Sigmoid colon (tissue), 6 donors: ENCODE measurements at regions not wholly inside any gene's neighbourhood (a gene's known extent, or its start where the extent isn't known, plus 50 kb on each side); places are given as distances from the start of the nearest gene placed in this dataset.

ENCODE experiments used
- DNase-seq: peaks from one replicate; pipeline ENCODE4 v3.0.0-alpha.2; 2019
- H3K27ac ChIP-seq, 4 donors: fragments of 200-600 bp; sonication (generic); one replicate each; pipeline ENCODE4 v1.5.1; 2016 to 2019; ENCODE audit warnings: mild to moderate bottlenecking in 1 of 4
- H3K27me3 ChIP-seq, 3 donors: fragments of 200-600 bp; sonication (generic); one replicate each; pipeline ENCODE4 v1.5.1; 2019; ENCODE audit warnings: mild to moderate bottlenecking in 1 of 3
- H3K36me3 ChIP-seq, 4 donors: fragments of 200-600 bp; sonication (generic); one replicate each; pipeline ENCODE4 v1.5.1; 2016 to 2019
- H3K4me1 ChIP-seq, 4 donors: fragments of 200-600 bp; sonication (generic); one replicate each; pipeline ENCODE4 v1.5.1; 2017 to 2019
- H3K4me3 ChIP-seq, 4 donors: fragments of 200-600 bp; sonication (generic); one replicate each; pipeline ENCODE4 v1.5.1; 2017 to 2019; ENCODE audit warnings: mild to moderate bottlenecking in 2 of 4, moderate library complexity in 1 of 4
- H3K9me3 ChIP-seq, 4 donors: fragments of 200-600 bp in 3 of 4; sonication (generic) in 3 of 4; one replicate each; pipeline versions ENCODE4 v1.5.1 to v1.6.1; 2013 to 2019
- CTCF ChIP-seq, 4 experiments: fragments of 450-650 bp in 3 of 4; fragments of 200-600 bp in 1 of 4; IDR thresholded peaks; one replicate each; pipeline ENCODE4 v1.5.1; 2016 to 2019; ENCODE audit warnings: antibody characterized with exemption in 4 of 4, mild to moderate bottlenecking in 3 of 4, moderate library complexity in 2 of 4
- EP300 ChIP-seq, 4 donors: sonication (generic); formaldehyde crosslinking; IDR thresholded peaks; one replicate each; pipeline ENCODE4 v1.6.1; 2017; ENCODE audit warnings: antibody characterized with exemption in 4 of 4
- POLR2A ChIP-seq, 2 donors: fragments of 450-650 bp; IDR thresholded peaks; one replicate each; pipeline ENCODE4 v1.6.1; 2016; ENCODE audit warnings: antibody characterized with exemption in 2 of 2, mild to moderate bottlenecking in 2 of 2, moderate library complexity in 2 of 2
- POLR2AphosphoS5 ChIP-seq, 4 donors: sonication (generic); formaldehyde crosslinking; IDR thresholded peaks; one replicate each; pipeline ENCODE4 v1.6.1; 2017; ENCODE audit warnings: antibody characterized with exemption in 4 of 4
- WGBS, 2 donors: extraction: QIAGEN DNeasy Blood & Tissue Kit; methylation state at CpG; one replicate each; pipeline ENCODE4 v1.1.7; 2013; 5-methylcytosine and 5-hydroxymethylcytosine counted together
- intact Hi-C: fragments of 100-400 bp; cut with DNase I; formaldehyde crosslinking; loops from one replicate; pipeline ENCODE4 v1.15.1; 2023
- donor health status: healthy with polysubstance abuse.
- donor health status: healthy.

GRCh38 chr2:172168917-172169346 lies 66.2 kb upstream of the DLX2 start:
- Histone ChIP-seq H3K4me3 (no peak overlapping the region), H3K27ac (no peak overlapping the region), H3K4me1 (peaks cover 0 to 9% (median 6%) of the 10 kb centered on the region in 4 donors), H3K9me3 (no peaks in the 10 kb centered on the region), H3K36me3 (no peaks in the 10 kb centered on the region), H3K27me3 (peaks cover 0 to 19% (median 9%) of the 10 kb centered on the region in 3 donors)
- intact Hi-C loops: no loop called here
- DNase-seq: no peak
- WGBS, 2 donors: 8 to 54% methylated on average over 3 of the region's 3 CpGs
- no peak for TF ChIP-seq CTCF (IDR thresholded peaks at IDR 0.05)

- Histone ChIP-seq H3K27ac (no peak overlapping the region), H3K4me3 (no peak overlapping the region), H3K27me3 (peaks cover 0 to 19% (median 9%) of the 10 kb centered on the region in 3 donors), H3K4me1 (peaks cover 0 to 9% (median 6%) of the 10 kb centered on the region in 4 donors), H3K9me3 (no peaks in the 10 kb centered on the region), H3K36me3 (no peaks in the 10 kb centered on the region)
- no peak for TF ChIP-seq EP300 (IDR thresholded peaks at IDR 0.05)
- TF ChIP-seq CTCF (IDR thresholded peaks at IDR 0.05): no peak
- TF ChIP-seq POLR2A (IDR thresholded peaks at IDR 0.05): no peak
- TF ChIP-seq POLR2AphosphoS5 (IDR thresholded peaks at IDR 0.05): no peak
- DNase-seq: no peak
- intact Hi-C loops: no loop called here
These were observed 66.9 kb upstream of the DLX2 start for GRCh38 chr2:172169611-172170010.

GRCh38 chr2:172172513-172173173 lies 69.9 kb upstream of the DLX2 start:
- WGBS, 2 donors: 0 to 1% methylated on average over 58 of the region's 58 CpGs
- Histone ChIP-seq H3K9me3 (no peaks in the 10 kb centered on the region), H3K36me3 (no peaks in the 10 kb centered on the region), H3K27ac (no peak overlapping the region), H3K4me1 (peaks cover 0 to 9% (median 6%) of the 10 kb centered on the region in 4 donors), H3K27me3 (peaks cover 0 to 19% (median 9%) of the 10 kb centered on the region in 3 donors), H3K4me3 (peak overlapping the region; percentile 11 to 51 (median 46))
- DNase-seq: peak; percentile 69
- intact Hi-C loops: loop anchor here (1.0 kb wide), 1 partner anchor 293 kb away; no protein-coding TSS in a partner anchor
- no peak for TF ChIP-seq POLR2AphosphoS5 (IDR thresholded peaks at IDR 0.05)
- TF ChIP-seq CTCF (IDR thresholded peaks at IDR 0.05): peak; percentile 26 to 74 (median 56)

- no peaks in the 10 kb centered on the region for H3K36me3 ChIP-seq
- H3K4me3 ChIP-seq: peak overlapping the region in 2 of 4 donors; percentile 50 to 51
- intact Hi-C loops: no loop called here
- H3K4me1 ChIP-seq: peaks cover 0 to 9% (median 6%) of the 10 kb centered on the region in 4 donors
- H3K27ac ChIP-seq: no peak overlapping the region
- TF ChIP-seq CTCF (IDR thresholded peaks at IDR 0.05) (no peak), POLR2AphosphoS5 (IDR thresholded peaks at IDR 0.05) (no peak), EP300 (IDR thresholded peaks at IDR 0.05) (no peak), POLR2A (IDR thresholded peaks at IDR 0.05) (no peak)
- H3K27me3 ChIP-seq: peaks cover 0 to 19% (median 9%) of the 10 kb centered on the region in 3 donors
- no peak for DNase-seq
- WGBS, 2 donors: 92% methylated on average over 8 of the region's 8 CpGs
- no peaks in the 10 kb centered on the region for H3K9me3 ChIP-seq
These were observed 70.5 kb upstream of the DLX2 start for GRCh38 chr2:172173174-172173706.
